OCI-LY3 (cell line): ENCODE measurements at regions not wholly inside any gene's neighbourhood (a gene's known extent, or its start where the extent isn't known, plus 50 kb on each side); places are given as distances from the start of the nearest gene placed in this dataset.

ENCODE experiments used
- EZH2phosphoT487 ChIP-seq: fragments of 200-600 bp; shearing (Covaris generic); IDR thresholded peaks from 2 replicates; pipeline ENCODE4 v1.6.1; 2018; ENCODE audit warnings: antibody characterized with exemption, mixed run types, low read depth
- TF ChIP-seq, protein P1 (sequence below): fragments of 200-600, 300-600 bp; sonication (generic); IDR thresholded peaks from 2 replicates; pipeline ENCODE4 v1.5.1; 2014; ENCODE audit warnings: antibody characterized with exemption, low read length, low read depth

DNA sequence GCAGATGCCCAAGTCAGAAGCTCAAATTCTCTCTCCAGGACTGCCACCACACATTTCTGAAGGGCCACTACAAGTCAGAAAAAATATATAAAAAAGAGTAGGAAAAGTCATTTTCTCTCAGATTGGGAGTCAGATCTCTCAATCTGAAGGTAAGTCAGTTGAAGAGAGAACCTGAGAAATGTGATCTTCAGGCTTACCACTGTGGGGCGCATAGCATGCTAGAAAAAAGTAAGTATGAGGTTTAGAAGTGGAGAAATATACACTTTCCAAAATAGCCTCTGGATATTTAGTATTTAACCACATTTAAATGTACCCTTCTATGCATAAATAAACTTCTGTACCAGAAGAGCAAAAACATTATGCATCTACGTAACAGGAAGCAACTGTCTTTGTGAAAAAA is 800.7 kb upstream of the CTNND2 start:
- TF ChIP-seq, protein P1, sequence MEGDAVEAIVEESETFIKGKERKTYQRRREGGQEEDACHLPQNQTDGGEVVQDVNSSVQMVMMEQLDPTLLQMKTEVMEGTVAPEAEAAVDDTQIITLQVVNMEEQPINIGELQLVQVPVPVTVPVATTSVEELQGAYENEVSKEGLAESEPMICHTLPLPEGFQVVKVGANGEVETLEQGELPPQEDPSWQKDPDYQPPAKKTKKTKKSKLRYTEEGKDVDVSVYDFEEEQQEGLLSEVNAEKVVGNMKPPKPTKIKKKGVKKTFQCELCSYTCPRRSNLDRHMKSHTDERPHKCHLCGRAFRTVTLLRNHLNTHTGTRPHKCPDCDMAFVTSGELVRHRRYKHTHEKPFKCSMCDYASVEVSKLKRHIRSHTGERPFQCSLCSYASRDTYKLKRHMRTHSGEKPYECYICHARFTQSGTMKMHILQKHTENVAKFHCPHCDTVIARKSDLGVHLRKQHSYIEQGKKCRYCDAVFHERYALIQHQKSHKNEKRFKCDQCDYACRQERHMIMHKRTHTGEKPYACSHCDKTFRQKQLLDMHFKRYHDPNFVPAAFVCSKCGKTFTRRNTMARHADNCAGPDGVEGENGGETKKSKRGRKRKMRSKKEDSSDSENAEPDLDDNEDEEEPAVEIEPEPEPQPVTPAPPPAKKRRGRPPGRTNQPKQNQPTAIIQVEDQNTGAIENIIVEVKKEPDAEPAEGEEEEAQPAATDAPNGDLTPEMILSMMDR = peak; percentile 20; the same call in 1 of the 2 replicates
- no peak for TF ChIP-seq EZH2phosphoT487
